GM23338 (cell line): ENCODE measurements at regions not wholly inside any gene's neighbourhood (a gene's known extent, or its start where the extent isn't known, plus 50 kb on each side); places are given as distances from the start of the nearest gene placed in this dataset.

ENCODE experiments used
- CTCF ChIP-seq, 2 experiments: fragments of 200-600 bp in 1 of 2; sonication (generic) in 1 of 2; conservative IDR thresholded peaks; 2 replicates each; pipeline versions ENCODE4 v1.5.1 to v1.6.1; 2016 to 2017; ENCODE audit warnings: antibody characterized with exemption in 2 of 2, low read depth in 2 of 2, mild to moderate bottlenecking in 2 of 2, moderate library complexity in 1 of 2
- EZH2 ChIP-seq: fragments of 200-600 bp; sonication (generic); IDR thresholded peaks from one replicate; pipeline ENCODE4 v1.8.0; 2017; ENCODE audit warnings: antibody characterized with exemption, mild to moderate bottlenecking, low read depth; ENCODE audit not compliant: unreplicated experiment
- EZH2phosphoT487 ChIP-seq: fragments of 200-600 bp; sonication (generic); IDR thresholded peaks from one replicate; pipeline ENCODE4 v1.8.1; 2018; ENCODE audit warnings: antibody characterized with exemption; ENCODE audit not compliant: unreplicated experiment
- NANOG ChIP-seq: IDR thresholded peaks from 2 replicates; pipeline ENCODE4 v1.6.1; 2016; ENCODE audit warnings: antibody characterized with exemption, borderline replicate concordance
- POLR2AphosphoS5 ChIP-seq: IDR thresholded peaks from 2 replicates; pipeline ENCODE4 v1.6.1; 2016; ENCODE audit warnings: antibody characterized with exemption, low read depth
- REST ChIP-seq: IDR thresholded peaks from one replicate; pipeline ENCODE4 v1.6.1; 2018; ENCODE audit warnings: antibody characterized with exemption; ENCODE audit not compliant: unreplicated experiment

GRCh38 chr4:152143806-152144205 is 383.0 kb upstream of the GATB start:
- TF ChIP-seq REST (no peak), CTCF (conservative IDR thresholded peaks at IDR 0.05; ENCODE audit: low read depth in 2 of 2) (no peak), EZH2 (no peak), POLR2AphosphoS5 (no peak), NANOG (no peak), EZH2phosphoT487 (no peak)
